ENCODE measurements at regions not wholly inside any gene's neighbourhood (a gene's known extent, or its start where the extent isn't known, plus 50 kb on each side); places are given as distances from the start of the nearest gene placed in this dataset.
A peak's percentile ranks its signal among the peaks of the same experiment; 100 is the strongest.

- Histone ChIP-seq H3K27me3 (ENCODE audit: insufficient read depth, low read length, poor library complexity) (no peaks in the 10 kb centered on the region), H3K27ac (ENCODE audit: low read depth, low read length) (no peak overlapping the region), H3K4me2 (ENCODE audit: low read length) (no peak overlapping the region), H3K79me2 (ENCODE audit: control insufficient read depth, insufficient read depth, low read length) (no peaks in the 10 kb centered on the region), H2BK5ac (ENCODE audit: low read length) (no peak overlapping the region), H4K5ac (ENCODE audit: low read length) (no peak overlapping the region), H2BK120ac (ENCODE audit: low read depth, low read length) (no peak overlapping the region), H2AK5ac (ENCODE audit: low read length) (no peak overlapping the region), H3K23ac (ENCODE audit: low read length) (no peak overlapping the region), H3K4me1 (ENCODE audit: control insufficient read depth, low read depth, low read length) (peaks cover 3% of the 10 kb centered on the region), H2BK15ac (replicated peaks; ENCODE audit: low read depth) (no peak overlapping the region), H3K4me3 (ENCODE audit: low read length) (no peak overlapping the region), H4K8ac (ENCODE audit: low read depth, low read length) (no peak overlapping the region), H3K18ac (ENCODE audit: low read length) (no peak overlapping the region), H3K36me3 (ENCODE audit: control insufficient read depth, insufficient read depth, low read length) (no peaks in the 10 kb centered on the region), H3K4ac (ENCODE audit: low read depth, low read length) (no peak overlapping the region), H3K79me1 (ENCODE audit: low read length) (no peaks in the 10 kb centered on the region), H3K56ac (ENCODE audit: low read length) (no peak overlapping the region), H3K9ac (ENCODE audit: low read length) (no peak overlapping the region)
- no CpG with 5 or more reads among the region's 4 CpGs for WGBS (ENCODE audit: extremely low coverage, insufficient coverage, low lambda C conversion rate)
- DNase-seq = no peak
Measured at GRCh38 chr14:65304239-65304638, 108.3 kb upstream of the FUT8 start.

- Histone ChIP-seq H3K4me2 (ENCODE audit: low read length) (no peak overlapping the region), H3K23ac (ENCODE audit: low read length) (no peak overlapping the region), H3K79me2 (ENCODE audit: control insufficient read depth, insufficient read depth, low read length) (no peaks in the 10 kb centered on the region), H3K4me1 (ENCODE audit: control insufficient read depth, low read depth, low read length) (peaks cover 3% of the 10 kb centered on the region), H3K4ac (ENCODE audit: low read depth, low read length) (no peak overlapping the region), H2BK15ac (replicated peaks; ENCODE audit: low read depth) (no peak overlapping the region), H3K4me3 (ENCODE audit: low read length) (no peak overlapping the region), H4K5ac (ENCODE audit: low read length) (no peak overlapping the region), H3K9ac (ENCODE audit: low read length) (no peak overlapping the region), H2BK5ac (ENCODE audit: low read length) (no peak overlapping the region), H4K8ac (ENCODE audit: low read depth, low read length) (no peak overlapping the region), H3K27ac (ENCODE audit: low read depth, low read length) (no peak overlapping the region), H3K18ac (ENCODE audit: low read length) (no peak overlapping the region), H2AK5ac (ENCODE audit: low read length) (no peak overlapping the region), H3K36me3 (ENCODE audit: control insufficient read depth, insufficient read depth, low read length) (no peaks in the 10 kb centered on the region), H3K56ac (ENCODE audit: low read length) (no peak overlapping the region), H3K27me3 (ENCODE audit: insufficient read depth, low read length, poor library complexity) (no peaks in the 10 kb centered on the region), H2BK120ac (ENCODE audit: low read depth, low read length) (no peak overlapping the region), H3K79me1 (ENCODE audit: low read length) (no peaks in the 10 kb centered on the region)
- DNase-seq = no peak
- no CpG with 5 or more reads among the region's 2 CpGs for WGBS (ENCODE audit: extremely low coverage, insufficient coverage, low lambda C conversion rate)
Measured at GRCh38 chr14:65304963-65305362, 107.6 kb upstream of the FUT8 start.

DNA sequence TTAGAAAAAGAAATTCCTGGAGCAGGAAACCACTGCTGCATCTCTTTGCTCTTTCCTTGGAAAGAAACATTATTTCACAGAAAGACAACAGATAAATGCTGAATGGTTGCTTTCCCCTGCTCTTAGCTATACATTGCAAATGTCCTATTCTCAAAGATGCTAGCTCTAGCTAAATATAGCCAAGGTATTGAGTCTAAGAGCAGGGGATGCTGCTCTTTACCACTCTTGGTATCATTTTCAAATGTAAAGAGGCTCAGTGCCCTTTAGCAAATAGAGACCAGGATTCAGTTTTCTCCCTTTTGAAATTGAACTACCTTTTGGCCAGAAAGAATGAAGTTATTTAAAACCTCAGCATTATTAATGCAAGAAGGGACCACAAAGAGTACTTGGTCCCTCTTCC, 104.0 kb upstream of the FUT8 start:
- H3K9ac ChIP-seq (ENCODE audit: low read length) = no peak overlapping the region
- no peaks in the 10 kb centered on the region for H3K79me1 ChIP-seq (ENCODE audit: low read length)
- H3K56ac ChIP-seq (ENCODE audit: low read length) = no peak overlapping the region
- no peak for DNase-seq
- H3K4ac ChIP-seq (ENCODE audit: low read depth, low read length) = no peak overlapping the region
- H4K8ac ChIP-seq (ENCODE audit: low read depth, low read length) = no peak overlapping the region
- no peak overlapping the region for H4K5ac ChIP-seq (ENCODE audit: low read length)
- H3K27me3 ChIP-seq (ENCODE audit: insufficient read depth, low read length, poor library complexity) = no peaks in the 10 kb centered on the region
- H2AK5ac ChIP-seq (ENCODE audit: low read length) = no peak overlapping the region
- no peaks in the 10 kb centered on the region for H3K79me2 ChIP-seq (ENCODE audit: control insufficient read depth, insufficient read depth, low read length)
- no peak overlapping the region for H2BK5ac ChIP-seq (ENCODE audit: low read length)
- no peaks in the 10 kb centered on the region for H3K4me1 ChIP-seq (ENCODE audit: control insufficient read depth, low read depth, low read length)
- no peak overlapping the region for H2BK15ac ChIP-seq (replicated peaks; ENCODE audit: low read depth)
- H2BK120ac ChIP-seq (ENCODE audit: low read depth, low read length) = no peak overlapping the region
- H3K4me3 ChIP-seq (ENCODE audit: low read length) = no peak overlapping the region
- H3K36me3 ChIP-seq (ENCODE audit: control insufficient read depth, insufficient read depth, low read length) = no peaks in the 10 kb centered on the region
- H3K27ac ChIP-seq (ENCODE audit: low read depth, low read length) = no peak overlapping the region
- H3K4me2 ChIP-seq (ENCODE audit: low read length) = no peak overlapping the region
- H3K23ac ChIP-seq (ENCODE audit: low read length) = no peak overlapping the region
- H3K18ac ChIP-seq (ENCODE audit: low read length) = no peak overlapping the region

DNA sequence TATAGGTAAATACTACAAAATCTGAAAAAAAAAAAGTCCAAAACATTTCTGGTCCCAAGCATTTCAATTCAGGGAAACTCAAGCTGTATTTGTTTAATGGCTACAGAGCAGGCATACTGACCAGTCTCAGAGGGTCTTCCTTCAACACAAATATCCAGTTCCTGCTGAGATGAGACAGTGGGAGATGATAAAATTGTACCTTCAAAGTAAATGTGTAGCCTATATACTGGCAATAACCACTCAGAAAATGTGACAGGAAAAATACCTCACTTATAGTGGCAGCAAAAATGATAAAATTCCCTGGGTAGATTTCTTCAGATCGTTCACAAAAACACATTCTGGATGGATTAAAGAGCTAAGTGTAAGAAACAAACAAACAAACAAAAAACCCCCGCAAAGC, 102.0 kb upstream of the FUT8 start:
- no peaks in the 10 kb centered on the region for H3K27me3 ChIP-seq (ENCODE audit: insufficient read depth, low read length, poor library complexity)
- no peak overlapping the region for H3K18ac ChIP-seq (ENCODE audit: low read length)
- no peak overlapping the region for H3K56ac ChIP-seq (ENCODE audit: low read length)
- no peak overlapping the region for H3K4ac ChIP-seq (ENCODE audit: low read depth, low read length)
- H3K23ac ChIP-seq (ENCODE audit: low read length) = no peak overlapping the region
- no peak overlapping the region for H3K9ac ChIP-seq (ENCODE audit: low read length)
- no peak overlapping the region for H4K5ac ChIP-seq (ENCODE audit: low read length)
- no peaks in the 10 kb centered on the region for H3K4me1 ChIP-seq (ENCODE audit: control insufficient read depth, low read depth, low read length)
- WGBS (ENCODE audit: extremely low coverage, insufficient coverage, low lambda C conversion rate) = no CpG with 5 or more reads among the region's 2 CpGs
- H3K27ac ChIP-seq (ENCODE audit: low read depth, low read length) = no peak overlapping the region
- H2BK15ac ChIP-seq (replicated peaks; ENCODE audit: low read depth) = no peak overlapping the region
- H3K79me2 ChIP-seq (ENCODE audit: control insufficient read depth, insufficient read depth, low read length) = no peaks in the 10 kb centered on the region
- no peak overlapping the region for H2BK5ac ChIP-seq (ENCODE audit: low read length)
- no peaks in the 10 kb centered on the region for H3K79me1 ChIP-seq (ENCODE audit: low read length)
- no peak overlapping the region for H3K4me2 ChIP-seq (ENCODE audit: low read length)
- no peak overlapping the region for H2BK120ac ChIP-seq (ENCODE audit: low read depth, low read length)
- no peak overlapping the region for H3K4me3 ChIP-seq (ENCODE audit: low read length)
- no peaks in the 10 kb centered on the region for H3K36me3 ChIP-seq (ENCODE audit: control insufficient read depth, insufficient read depth, low read length)
- no peak overlapping the region for H2AK5ac ChIP-seq (ENCODE audit: low read length)
- H4K8ac ChIP-seq (ENCODE audit: low read depth, low read length) = no peak overlapping the region
- DNase-seq = no peak

- H4K5ac ChIP-seq (ENCODE audit: low read length) = no peak overlapping the region
- H3K79me2 ChIP-seq (ENCODE audit: control insufficient read depth, insufficient read depth, low read length) = no peaks in the 10 kb centered on the region
- H3K79me1 ChIP-seq (ENCODE audit: low read length) = no peaks in the 10 kb centered on the region
- WGBS (ENCODE audit: extremely low coverage, insufficient coverage, low lambda C conversion rate) = no CpG with 5 or more reads among the region's 6 CpGs
- H3K27ac ChIP-seq (ENCODE audit: low read depth, low read length) = no peak overlapping the region
- H2BK5ac ChIP-seq (ENCODE audit: low read length) = no peak overlapping the region
- no peak overlapping the region for H3K9ac ChIP-seq (ENCODE audit: low read length)
- H3K23ac ChIP-seq (ENCODE audit: low read length) = no peak overlapping the region
- H3K36me3 ChIP-seq (ENCODE audit: control insufficient read depth, insufficient read depth, low read length) = no peaks in the 10 kb centered on the region
- H3K4ac ChIP-seq (ENCODE audit: low read depth, low read length) = no peak overlapping the region
- no peak overlapping the region for H3K4me3 ChIP-seq (ENCODE audit: low read length)
- H2AK5ac ChIP-seq (ENCODE audit: low read length) = no peak overlapping the region
- no peak overlapping the region for H2BK120ac ChIP-seq (ENCODE audit: low read depth, low read length)
- H3K4me1 ChIP-seq (ENCODE audit: control insufficient read depth, low read depth, low read length) = no peaks in the 10 kb centered on the region
- peak overlapping the region; percentile 28 for H4K8ac ChIP-seq (ENCODE audit: low read depth, low read length)
- H3K27me3 ChIP-seq (ENCODE audit: insufficient read depth, low read length, poor library complexity) = no peaks in the 10 kb centered on the region
- no peak overlapping the region for H3K56ac ChIP-seq (ENCODE audit: low read length)
- H2BK15ac ChIP-seq (replicated peaks; ENCODE audit: low read depth) = no peak overlapping the region
- peak; percentile 39 for DNase-seq
- no peak overlapping the region for H3K4me2 ChIP-seq (ENCODE audit: low read length)
- H3K18ac ChIP-seq (ENCODE audit: low read length) = no peak overlapping the region
Measured at GRCh38 chr14:65312859-65313258, 99.7 kb upstream of the FUT8 start.

DNA sequence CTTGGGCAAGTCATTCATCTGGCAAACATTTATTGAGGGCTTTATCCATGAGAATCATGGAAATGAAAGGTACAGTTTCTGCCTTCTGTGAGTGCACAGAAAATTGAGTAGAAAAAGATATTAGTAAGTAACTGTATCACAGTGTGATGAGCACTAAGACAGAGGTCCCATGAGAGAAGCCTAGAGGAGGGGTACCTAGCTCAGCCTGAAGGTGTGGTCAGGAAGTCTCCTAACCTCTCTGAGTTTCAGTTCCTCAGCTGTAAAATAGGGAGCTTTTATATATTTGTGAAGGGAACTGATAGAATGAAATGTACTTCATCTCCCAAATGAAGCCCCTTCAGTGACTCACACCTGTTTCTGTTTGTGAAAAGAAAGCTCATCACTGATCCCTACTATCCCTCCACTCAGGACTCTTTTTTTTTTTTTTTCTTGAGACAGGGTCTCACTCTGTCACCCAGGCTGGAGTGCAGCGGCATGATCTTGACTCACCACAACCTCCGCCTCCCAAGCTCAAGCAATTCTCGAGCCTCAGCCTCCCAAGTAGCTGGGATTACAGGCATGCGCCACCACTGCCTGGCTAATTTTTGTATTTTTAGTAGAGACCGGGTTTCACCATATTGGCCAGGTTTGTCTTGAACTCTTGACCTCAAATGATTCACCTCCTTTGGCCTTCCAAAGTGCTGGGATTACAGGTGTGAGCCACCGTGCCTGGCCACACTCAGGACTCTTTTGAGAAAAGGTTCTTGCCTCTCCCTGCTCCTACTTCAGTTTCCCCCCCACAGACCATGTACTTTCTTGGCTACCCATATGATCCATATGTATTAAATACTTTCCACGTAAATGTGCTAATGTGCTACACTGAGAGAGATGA, 93.7 kb upstream of the FUT8 start:
- no peaks in the 10 kb centered on the region for H3K79me2 ChIP-seq (ENCODE audit: control insufficient read depth, insufficient read depth, low read length)
- no peak overlapping the region for H2AK5ac ChIP-seq (ENCODE audit: low read length)
- WGBS (ENCODE audit: extremely low coverage, insufficient coverage, low lambda C conversion rate) = no CpG with 5 or more reads among the region's 7 CpGs
- no peak overlapping the region for H4K5ac ChIP-seq (ENCODE audit: low read length)
- H3K27ac ChIP-seq (ENCODE audit: low read depth, low read length) = no peak overlapping the region
- H3K4me2 ChIP-seq (ENCODE audit: low read length) = no peak overlapping the region
- H3K27me3 ChIP-seq (ENCODE audit: insufficient read depth, low read length, poor library complexity) = no peaks in the 10 kb centered on the region
- no peak overlapping the region for H3K4ac ChIP-seq (ENCODE audit: low read depth, low read length)
- no peaks in the 10 kb centered on the region for H3K4me1 ChIP-seq (ENCODE audit: control insufficient read depth, low read depth, low read length)
- no peak overlapping the region for H2BK5ac ChIP-seq (ENCODE audit: low read length)
- H3K23ac ChIP-seq (ENCODE audit: low read length) = no peak overlapping the region
- no peaks in the 10 kb centered on the region for H3K79me1 ChIP-seq (ENCODE audit: low read length)
- H2BK120ac ChIP-seq (ENCODE audit: low read depth, low read length) = no peak overlapping the region
- no peak overlapping the region for H2BK15ac ChIP-seq (replicated peaks; ENCODE audit: low read depth)
- H3K56ac ChIP-seq (ENCODE audit: low read length) = no peak overlapping the region
- no peak overlapping the region for H4K8ac ChIP-seq (ENCODE audit: low read depth, low read length)
- no peak for DNase-seq
- H3K36me3 ChIP-seq (ENCODE audit: control insufficient read depth, insufficient read depth, low read length) = no peaks in the 10 kb centered on the region
- no peak overlapping the region for H3K18ac ChIP-seq (ENCODE audit: low read length)
- no peak overlapping the region for H3K4me3 ChIP-seq (ENCODE audit: low read length)
- no peak overlapping the region for H3K9ac ChIP-seq (ENCODE audit: low read length)

All from mesendoderm (in vitro differentiated cells).